ENCODE measurements at regions not wholly inside any gene's neighbourhood (a gene's known extent, or its start where the extent isn't known, plus 50 kb on each side); places are given as distances from the start of the nearest gene placed in this dataset.

DNA sequence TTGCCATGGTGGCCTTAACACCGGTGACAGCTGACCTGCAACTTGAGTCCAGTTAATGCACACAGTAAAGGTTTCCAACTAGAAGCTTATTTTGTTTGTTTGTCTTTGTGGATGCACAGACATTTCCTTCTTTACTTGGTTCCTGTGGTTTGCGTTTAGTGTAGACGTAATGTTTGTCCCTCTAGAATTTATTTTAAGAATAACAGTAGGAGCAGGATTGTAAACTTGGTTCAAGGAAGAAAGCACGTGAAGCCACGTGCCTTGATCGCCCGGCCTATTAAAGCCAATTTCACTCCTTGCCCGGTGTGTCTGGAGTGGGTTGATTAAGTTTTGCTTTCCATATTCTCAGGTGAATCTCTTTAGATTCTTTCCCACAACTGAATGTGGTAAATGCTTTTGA, 263.2 kb upstream of the C2CD4B start:
- intact Hi-C loops (cut with micrococcal nuclease) = no loop called here
- no peaks in the 10 kb centered on the region for H3K36me3 ChIP-seq
- DNase-seq = no peak
- no peaks in the 10 kb centered on the region for H3K27me3 ChIP-seq (ENCODE audit: low read depth)
- no peaks in the 10 kb centered on the region for H3K9me3 ChIP-seq (replicated peaks)
- H3K4me3 ChIP-seq = no peak overlapping the region
- H3K27ac ChIP-seq (replicated peaks) = no peak overlapping the region
- TF ChIP-seq, protein P1, sequence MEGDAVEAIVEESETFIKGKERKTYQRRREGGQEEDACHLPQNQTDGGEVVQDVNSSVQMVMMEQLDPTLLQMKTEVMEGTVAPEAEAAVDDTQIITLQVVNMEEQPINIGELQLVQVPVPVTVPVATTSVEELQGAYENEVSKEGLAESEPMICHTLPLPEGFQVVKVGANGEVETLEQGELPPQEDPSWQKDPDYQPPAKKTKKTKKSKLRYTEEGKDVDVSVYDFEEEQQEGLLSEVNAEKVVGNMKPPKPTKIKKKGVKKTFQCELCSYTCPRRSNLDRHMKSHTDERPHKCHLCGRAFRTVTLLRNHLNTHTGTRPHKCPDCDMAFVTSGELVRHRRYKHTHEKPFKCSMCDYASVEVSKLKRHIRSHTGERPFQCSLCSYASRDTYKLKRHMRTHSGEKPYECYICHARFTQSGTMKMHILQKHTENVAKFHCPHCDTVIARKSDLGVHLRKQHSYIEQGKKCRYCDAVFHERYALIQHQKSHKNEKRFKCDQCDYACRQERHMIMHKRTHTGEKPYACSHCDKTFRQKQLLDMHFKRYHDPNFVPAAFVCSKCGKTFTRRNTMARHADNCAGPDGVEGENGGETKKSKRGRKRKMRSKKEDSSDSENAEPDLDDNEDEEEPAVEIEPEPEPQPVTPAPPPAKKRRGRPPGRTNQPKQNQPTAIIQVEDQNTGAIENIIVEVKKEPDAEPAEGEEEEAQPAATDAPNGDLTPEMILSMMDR (IDR thresholded peaks at IDR 0.05; ENCODE audit: borderline replicate concordance) = no peak
- H3K4me1 ChIP-seq = peaks cover 53% of the 10 kb centered on the region

DNA sequence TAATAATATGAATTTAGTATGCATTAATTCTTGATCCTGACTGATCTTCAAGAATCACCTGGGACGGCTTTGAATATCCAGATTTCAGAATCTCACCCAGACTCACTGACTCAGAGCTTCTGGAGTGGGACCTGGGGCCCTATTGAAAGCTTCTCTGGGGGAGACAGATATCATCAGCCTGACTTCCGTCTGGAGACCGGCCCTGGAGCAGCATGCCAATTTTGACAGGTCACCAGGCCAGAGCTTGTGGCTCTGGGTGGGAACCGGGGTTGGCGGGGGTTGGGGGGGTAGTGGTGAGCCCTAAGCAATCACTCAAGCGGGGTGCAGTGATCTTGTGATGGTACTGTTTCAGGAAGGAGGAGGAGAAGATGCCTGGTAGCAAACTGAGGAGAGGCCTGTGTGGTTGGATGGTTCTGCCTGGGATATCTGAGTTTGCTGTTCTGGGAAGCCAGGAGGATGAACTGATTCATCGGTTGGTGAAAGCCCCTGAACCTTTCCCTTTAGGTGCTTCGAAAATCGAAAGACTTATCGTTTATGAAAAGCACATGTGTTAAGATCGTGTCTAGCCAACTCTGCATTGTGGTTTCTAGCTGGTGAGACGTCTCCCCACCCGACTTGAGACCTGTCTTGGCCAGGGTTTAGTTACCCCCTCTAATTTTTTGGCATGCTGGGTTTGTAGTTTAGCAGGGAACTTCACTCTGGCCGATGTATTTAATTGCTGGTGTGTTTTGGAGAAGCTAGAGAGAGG, 263.9 kb upstream of the C2CD4B start:
- TF ChIP-seq, protein P1 (IDR thresholded peaks at IDR 0.05; ENCODE audit: borderline replicate concordance) = no peak
- Histone ChIP-seq H3K4me3 (no peak overlapping the region), H3K27me3 (ENCODE audit: low read depth) (no peaks in the 10 kb centered on the region), H3K36me3 (no peaks in the 10 kb centered on the region), H3K27ac (replicated peaks) (no peak overlapping the region), H3K4me1 (peaks cover 56% of the 10 kb centered on the region), H3K9me3 (replicated peaks) (no peaks in the 10 kb centered on the region)
- DNase-seq = no peak
- intact Hi-C loops (cut with micrococcal nuclease) = no loop called here

DNA sequence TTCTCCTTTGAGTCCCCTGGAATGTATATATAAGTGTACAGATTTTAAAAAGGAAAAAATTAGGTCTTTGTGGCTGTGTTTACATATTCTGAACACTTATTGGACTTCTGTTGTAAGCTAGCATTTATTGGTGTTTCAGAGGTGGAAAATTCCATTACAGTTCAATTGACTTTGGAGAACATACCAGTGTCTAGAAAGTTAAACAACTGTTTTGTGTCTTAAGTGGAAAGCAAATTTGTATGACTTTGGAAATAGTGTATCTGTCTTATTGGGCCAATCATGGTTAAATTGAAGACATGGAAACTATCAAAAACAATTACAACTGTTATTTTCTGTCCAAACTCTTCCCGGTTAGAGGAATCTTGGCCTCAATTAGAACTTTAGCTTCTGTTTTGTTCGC, 265.0 kb upstream of the C2CD4B start:
- no peak overlapping the region for H3K27ac ChIP-seq (replicated peaks)
- intact Hi-C loops (cut with micrococcal nuclease) = no loop called here

DNA sequence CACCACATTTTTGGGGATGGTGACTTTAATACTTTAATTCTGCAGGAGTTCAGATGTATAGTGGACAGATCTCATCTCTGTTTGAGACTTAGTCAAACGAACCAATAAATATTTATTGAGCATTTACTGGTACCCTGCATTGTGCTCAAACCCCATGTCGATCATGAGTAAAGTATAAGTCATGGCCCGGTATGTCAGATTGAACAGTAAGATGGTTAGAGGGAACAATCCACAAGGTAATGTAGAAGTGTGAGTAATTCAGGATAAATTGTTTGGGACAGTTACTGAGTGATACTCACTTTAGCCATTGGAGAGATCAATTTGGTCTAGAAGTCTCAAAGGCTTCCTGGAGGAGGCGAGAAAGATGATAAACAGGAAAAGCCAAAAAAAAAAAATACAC, 265.5 kb upstream of the C2CD4B start:
- H3K4me1 ChIP-seq = peaks cover 56% of the 10 kb centered on the region
- no peak overlapping the region for H3K4me3 ChIP-seq
- H3K9me3 ChIP-seq (replicated peaks) = no peaks in the 10 kb centered on the region
- H3K36me3 ChIP-seq = no peaks in the 10 kb centered on the region
- TF ChIP-seq, protein P1 (IDR thresholded peaks at IDR 0.05; ENCODE audit: borderline replicate concordance) = no peak
- intact Hi-C loops (cut with micrococcal nuclease) = no loop called here
- no peaks in the 10 kb centered on the region for H3K27me3 ChIP-seq (ENCODE audit: low read depth)
- H3K27ac ChIP-seq (replicated peaks) = no peak overlapping the region
- no peak for DNase-seq

More for the DNA sequence above, 265.0 kb upstream of the C2CD4B start:
- no peaks in the 10 kb centered on the region for H3K9me3 ChIP-seq (replicated peaks)
- no peaks in the 10 kb centered on the region for H3K36me3 ChIP-seq
- peaks cover 56% of the 10 kb centered on the region for H3K4me1 ChIP-seq
- TF ChIP-seq, protein P1 (IDR thresholded peaks at IDR 0.05; ENCODE audit: borderline replicate concordance) = no peak
- DNase-seq = no peak
- H3K4me3 ChIP-seq = no peak overlapping the region
- no peaks in the 10 kb centered on the region for H3K27me3 ChIP-seq (ENCODE audit: low read depth)

DNA sequence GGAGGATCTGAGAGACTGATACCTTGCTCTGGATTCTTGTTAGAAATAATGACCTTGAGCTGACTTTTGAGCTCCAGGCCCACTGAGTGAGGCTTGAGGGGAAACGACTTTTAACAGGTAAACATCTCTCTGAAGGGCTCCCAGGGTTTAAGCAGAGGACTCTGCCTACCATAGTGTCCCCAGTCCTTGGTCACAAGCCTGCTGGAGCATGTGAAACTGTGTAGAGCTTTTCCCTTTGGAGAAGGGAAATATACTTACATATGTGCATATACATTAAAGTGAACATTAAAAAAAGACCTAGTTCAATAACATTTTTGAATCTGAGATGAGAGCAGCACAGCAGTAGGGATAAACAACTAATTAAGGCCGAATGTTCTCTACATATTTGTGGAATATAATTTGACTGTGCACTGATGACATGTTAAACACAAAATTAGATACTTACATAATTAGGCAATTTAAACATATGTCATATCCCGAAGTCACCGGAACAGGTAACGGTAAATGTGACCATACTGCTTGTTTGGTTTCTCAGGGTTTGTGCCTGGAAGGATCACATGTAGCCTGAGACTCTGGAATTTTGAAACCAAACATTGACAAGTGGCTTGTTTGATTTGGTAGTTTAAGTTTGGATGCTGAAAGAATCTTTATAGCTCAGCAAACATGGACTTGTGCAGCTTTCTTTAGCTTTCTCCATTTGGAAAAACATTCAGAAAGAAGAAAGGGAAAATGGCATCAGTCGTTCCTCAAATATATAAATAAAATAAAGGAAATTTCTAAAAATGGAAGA, 266.1 kb upstream of the C2CD4B start:
- TF ChIP-seq, protein P1 (IDR thresholded peaks at IDR 0.05; ENCODE audit: borderline replicate concordance) = no peak
- no peaks in the 10 kb centered on the region for H3K36me3 ChIP-seq
- no peak for DNase-seq
- H3K27ac ChIP-seq (replicated peaks) = no peak overlapping the region
- no peaks in the 10 kb centered on the region for H3K9me3 ChIP-seq (replicated peaks)
- no peak overlapping the region for H3K4me3 ChIP-seq
- intact Hi-C loops (cut with micrococcal nuclease) = no loop called here
- peaks cover 52% of the 10 kb centered on the region for H3K4me1 ChIP-seq
- no peaks in the 10 kb centered on the region for H3K27me3 ChIP-seq (ENCODE audit: low read depth)
